ENCODE measurements at regions not wholly inside any gene's neighbourhood (a gene's known extent, or its start where the extent isn't known, plus 50 kb on each side); places are given as distances from the start of the nearest gene placed in this dataset.
A peak's percentile ranks its signal among the peaks of the same experiment; 100 is the strongest.
"Not testable (repeated sequence)": the region's sequence is repeated elsewhere in the genome, so short reads cannot be mapped to it uniquely, and the experiment has no call there.

DNA sequence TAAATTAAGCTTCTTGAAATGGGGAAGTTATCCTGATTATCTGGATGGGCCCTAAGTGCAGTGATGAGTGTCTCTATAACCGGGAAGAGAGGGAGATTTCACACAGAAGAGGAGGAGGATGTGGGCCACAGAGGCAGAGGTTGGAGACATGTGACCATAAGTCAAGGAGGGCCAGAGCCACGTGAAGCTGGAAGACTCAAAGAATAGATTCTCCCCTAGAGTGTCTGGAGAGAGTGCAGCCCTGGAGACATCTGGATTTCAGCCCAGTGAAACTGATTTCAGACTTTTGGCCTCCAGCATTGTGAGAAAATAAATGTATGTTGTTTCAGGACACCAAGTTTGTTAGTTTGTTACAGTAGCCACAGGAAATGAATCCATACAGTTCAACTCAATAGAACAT lies 442.9 kb downstream of the NTRK2 start:
- H3K4me3 ChIP-seq (ENCODE audit: low read length), result no peak overlapping the region
- no peaks in the 10 kb centered on the region for H3K27me3 ChIP-seq (ENCODE audit: control insufficient read depth, insufficient read depth, low read length)
- H3K36me3 ChIP-seq (ENCODE audit: control insufficient read depth, low read depth, low read length), result no peaks in the 10 kb centered on the region
- no peak overlapping the region for H3K9ac ChIP-seq (ENCODE audit: low read length)
- no peak overlapping the region for H3K27ac ChIP-seq (ENCODE audit: low read length)
- no peaks in the 10 kb centered on the region for H3K9me3 ChIP-seq (ENCODE audit: control insufficient read depth, low read depth, low read length)
- no peaks in the 10 kb centered on the region for H3K4me1 ChIP-seq (ENCODE audit: control insufficient read depth, low read depth, low read length)

DNA sequence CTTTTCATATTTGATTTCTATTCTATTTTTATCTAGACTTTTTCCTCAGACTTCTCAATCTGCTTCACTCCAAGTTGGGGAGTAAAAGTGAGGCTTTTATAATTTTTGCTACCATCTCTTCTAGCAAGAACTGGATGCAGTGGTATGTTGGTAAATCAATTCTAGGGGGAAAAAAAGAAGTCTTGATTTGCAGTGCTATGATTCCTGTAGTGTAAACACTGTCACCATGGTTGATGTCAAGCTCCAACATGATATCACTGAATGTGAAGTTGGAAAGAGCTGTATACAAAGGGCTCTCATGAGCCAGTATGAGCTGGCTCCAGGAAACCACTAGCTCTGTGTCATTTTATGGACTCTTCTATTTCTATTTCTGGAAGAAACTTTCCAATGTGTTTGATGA lies 439.2 kb downstream of the NTRK2 start:
- Histone ChIP-seq H3K4me1 (ENCODE audit: control insufficient read depth, low read depth, low read length) (no peaks in the 10 kb centered on the region), H3K9me3 (ENCODE audit: control insufficient read depth, low read depth, low read length) (no peaks in the 10 kb centered on the region), H3K27ac (ENCODE audit: low read length) (no peak overlapping the region), H3K4me3 (ENCODE audit: low read length) (no peak overlapping the region), H3K36me3 (ENCODE audit: control insufficient read depth, low read depth, low read length) (no peaks in the 10 kb centered on the region), H3K27me3 (ENCODE audit: control insufficient read depth, insufficient read depth, low read length) (no peaks in the 10 kb centered on the region), H3K9ac (ENCODE audit: low read length) (no peak overlapping the region)

DNA sequence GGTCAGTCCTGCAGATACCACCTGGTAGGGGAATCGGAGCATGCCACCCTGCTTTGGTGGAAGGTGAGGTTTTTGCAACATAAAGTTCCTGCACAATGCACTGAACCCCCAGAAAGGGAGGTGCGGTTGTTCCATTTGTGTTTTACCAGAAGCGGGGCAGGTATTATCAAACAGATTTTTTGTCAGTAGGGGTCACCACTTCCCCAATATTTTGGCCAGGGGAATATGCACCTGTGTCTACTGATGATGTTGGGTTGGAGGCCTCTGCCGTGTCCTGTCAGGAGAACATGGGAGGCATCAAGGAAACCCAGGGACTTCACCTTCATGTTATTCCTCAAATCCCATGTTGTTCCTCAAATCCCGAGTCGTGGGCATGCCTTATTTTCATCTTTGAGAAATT lies 438.7 kb downstream of the NTRK2 start:
- Histone ChIP-seq H3K27ac (ENCODE audit: low read length) (no peak overlapping the region), H3K9me3 (ENCODE audit: control insufficient read depth, low read depth, low read length) (no peaks in the 10 kb centered on the region), H3K36me3 (ENCODE audit: control insufficient read depth, low read depth, low read length) (no peaks in the 10 kb centered on the region), H3K27me3 (ENCODE audit: control insufficient read depth, insufficient read depth, low read length) (no peaks in the 10 kb centered on the region), H3K9ac (ENCODE audit: low read length) (no peak overlapping the region), H3K4me1 (ENCODE audit: control insufficient read depth, low read depth, low read length) (no peaks in the 10 kb centered on the region), H3K4me3 (ENCODE audit: low read length) (no peak overlapping the region)

DNA sequence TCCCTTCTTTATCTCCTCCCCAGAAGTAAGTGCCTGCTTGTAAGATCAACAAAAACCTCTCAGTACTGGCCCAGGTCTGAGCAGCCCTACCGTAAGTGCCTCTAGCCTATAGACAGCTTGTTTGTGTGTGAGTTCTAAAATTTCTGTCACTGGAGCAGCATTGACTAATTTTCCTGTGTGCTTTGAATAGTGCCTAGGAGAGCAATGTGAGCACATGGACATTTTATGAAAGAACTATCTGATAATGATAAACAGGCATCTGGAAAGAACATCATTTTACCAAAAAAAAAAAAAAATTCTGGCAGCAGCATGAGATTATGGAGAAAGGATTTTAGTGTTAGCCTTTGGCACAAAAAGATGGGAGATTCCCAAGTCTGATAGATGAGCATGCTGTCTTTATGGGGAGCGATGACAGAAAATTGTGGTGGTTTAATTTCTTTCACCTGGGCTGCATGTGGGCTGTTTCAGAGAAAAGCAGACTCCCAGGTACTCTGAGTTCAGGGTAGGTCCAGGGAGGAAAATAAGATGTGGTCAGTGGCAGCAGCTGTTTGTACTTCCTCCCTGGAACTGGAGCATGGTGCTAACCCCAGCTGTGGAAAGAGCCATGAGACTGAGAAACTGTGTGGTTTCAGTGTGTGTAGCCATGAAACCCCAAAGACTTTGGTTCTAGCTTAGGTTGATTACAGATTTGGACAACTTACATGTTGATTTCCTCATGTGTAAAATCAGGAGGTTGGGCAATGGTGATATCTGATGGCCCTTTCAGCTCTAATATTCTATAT lies 419.9 kb downstream of the NTRK2 start:
- H3K27ac ChIP-seq (ENCODE audit: low read length), result no peak overlapping the region
- no peaks in the 10 kb centered on the region for H3K36me3 ChIP-seq (ENCODE audit: control insufficient read depth, low read depth, low read length)
- H3K9me3 ChIP-seq (ENCODE audit: control insufficient read depth, low read depth, low read length), result no peaks in the 10 kb centered on the region
- H3K4me3 ChIP-seq (ENCODE audit: low read length), result no peak overlapping the region
- H3K9ac ChIP-seq (ENCODE audit: low read length), result no peak overlapping the region
- no peaks in the 10 kb centered on the region for H3K4me1 ChIP-seq (ENCODE audit: control insufficient read depth, low read depth, low read length)
- H3K27me3 ChIP-seq (ENCODE audit: control insufficient read depth, insufficient read depth, low read length), result no peaks in the 10 kb centered on the region

DNA sequence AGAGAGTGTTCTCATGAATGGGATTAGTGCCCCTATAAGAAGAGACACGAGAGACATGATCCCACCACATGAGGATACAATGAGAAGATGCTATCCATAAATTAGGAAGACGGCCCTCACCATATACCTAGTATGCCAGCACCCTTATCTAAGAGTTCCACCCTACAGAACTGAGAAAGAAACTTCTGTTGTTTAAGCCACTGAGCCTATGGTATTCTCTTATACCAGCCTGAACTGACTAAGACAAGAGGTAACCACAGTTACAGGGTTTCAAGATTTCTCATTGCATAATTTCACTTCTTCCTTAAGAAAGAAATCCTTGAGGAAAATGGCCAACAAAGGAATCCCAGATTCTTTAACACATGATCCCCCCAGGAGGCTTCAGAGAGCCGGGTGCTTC lies 412.4 kb downstream of the NTRK2 start:
- Histone ChIP-seq H3K9me3 (ENCODE audit: control insufficient read depth, low read depth, low read length) (no peaks in the 10 kb centered on the region), H3K27me3 (ENCODE audit: control insufficient read depth, insufficient read depth, low read length) (peaks cover 18% of the 10 kb centered on the region), H3K9ac (ENCODE audit: low read length) (no peak overlapping the region), H3K4me1 (ENCODE audit: control insufficient read depth, low read depth, low read length) (peaks cover 4% of the 10 kb centered on the region), H3K4me3 (ENCODE audit: low read length) (no peak overlapping the region), H3K36me3 (ENCODE audit: control insufficient read depth, low read depth, low read length) (no peaks in the 10 kb centered on the region), H3K27ac (ENCODE audit: low read length) (no peak overlapping the region)

DNA sequence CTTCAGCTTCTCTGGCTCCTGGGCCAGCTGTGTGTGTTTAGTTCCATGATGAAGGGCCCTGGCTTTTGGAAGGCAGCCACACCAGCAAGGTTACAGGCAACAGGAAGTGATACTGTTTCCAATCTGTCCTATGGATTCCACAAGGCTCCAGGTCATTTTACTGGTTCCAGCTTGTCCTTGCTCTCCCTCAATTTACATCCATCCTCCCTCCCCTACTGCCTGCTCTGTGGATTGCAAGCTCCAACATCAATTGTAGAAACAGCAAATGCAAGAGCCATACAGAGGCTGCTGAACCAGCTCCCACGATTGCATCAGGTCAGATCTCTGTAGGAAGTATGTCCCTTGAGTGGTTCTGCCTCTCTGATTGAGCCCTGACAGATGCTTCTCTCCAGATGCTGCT lies 409.8 kb downstream of the NTRK2 start:
- H3K27ac ChIP-seq (ENCODE audit: low read length), result no peak overlapping the region
- no peak overlapping the region for H3K9ac ChIP-seq (ENCODE audit: low read length)
- H3K9me3 ChIP-seq (ENCODE audit: control insufficient read depth, low read depth, low read length), result no peaks in the 10 kb centered on the region
- peaks cover 18% of the 10 kb centered on the region for H3K27me3 ChIP-seq (ENCODE audit: control insufficient read depth, insufficient read depth, low read length)
- no peaks in the 10 kb centered on the region for H3K36me3 ChIP-seq (ENCODE audit: control insufficient read depth, low read depth, low read length)
- no peak overlapping the region for H3K4me3 ChIP-seq (ENCODE audit: low read length)
- peaks cover 4% of the 10 kb centered on the region for H3K4me1 ChIP-seq (ENCODE audit: control insufficient read depth, low read depth, low read length)

DNA sequence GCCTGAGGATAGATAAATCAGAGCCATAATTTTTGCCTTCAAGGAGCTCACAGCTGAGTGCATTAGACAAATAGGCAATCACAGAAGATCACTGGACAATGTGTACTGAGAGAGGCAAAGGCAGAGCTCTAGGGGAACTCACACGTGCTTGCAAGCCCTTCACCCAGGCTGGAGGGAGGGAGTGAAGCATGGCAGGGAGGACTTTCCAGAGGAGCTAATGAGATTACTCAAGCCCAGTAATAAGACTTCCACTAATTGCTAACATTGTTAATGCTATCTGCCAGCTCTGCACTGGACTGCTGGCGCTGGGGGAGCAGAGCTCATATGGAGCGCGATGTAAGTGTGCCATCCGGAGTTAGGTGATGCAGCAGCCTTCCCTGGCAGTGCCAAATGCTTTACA lies 408.4 kb downstream of the NTRK2 start:
- Histone ChIP-seq H3K9me3 (ENCODE audit: control insufficient read depth, low read depth, low read length) (no peaks in the 10 kb centered on the region), H3K27me3 (ENCODE audit: control insufficient read depth, insufficient read depth, low read length) (peaks cover 18% of the 10 kb centered on the region), H3K4me3 (ENCODE audit: low read length) (peak overlapping the region; percentile 56), H3K4me1 (ENCODE audit: control insufficient read depth, low read depth, low read length) (peaks cover 4% of the 10 kb centered on the region), H3K27ac (ENCODE audit: low read length) (no peak overlapping the region), H3K36me3 (ENCODE audit: control insufficient read depth, low read depth, low read length) (no peaks in the 10 kb centered on the region), H3K9ac (ENCODE audit: low read length) (no peak overlapping the region)

DNA sequence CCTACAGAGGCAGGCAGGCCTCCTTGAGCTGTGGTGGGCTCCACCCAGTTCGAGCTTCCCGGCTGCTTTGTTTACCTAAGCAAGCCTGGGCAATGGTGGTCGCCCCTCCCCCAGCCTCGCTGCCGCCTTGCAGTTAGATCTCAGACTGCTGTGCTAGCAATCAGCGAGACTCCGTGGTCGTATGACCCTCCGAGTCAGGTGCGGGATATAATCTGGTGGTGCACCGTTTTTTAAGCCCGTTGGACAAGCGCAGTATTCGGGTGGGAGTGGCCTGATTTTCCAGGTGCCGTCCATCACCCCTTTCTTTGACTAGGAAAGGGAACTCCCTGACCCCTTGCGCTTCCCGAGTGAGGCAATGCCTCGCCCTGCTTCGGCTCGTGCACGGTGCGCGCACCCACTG lies 407.6 kb downstream of the NTRK2 start:
- H3K4me3 ChIP-seq (ENCODE audit: low read length), result peak overlapping the region; percentile 56
- not testable (repeated sequence) for H3K4me1 ChIP-seq (ENCODE audit: control insufficient read depth, low read depth, low read length); H3K36me3 ChIP-seq (ENCODE audit: control insufficient read depth, low read depth, low read length); H3K9me3 ChIP-seq (ENCODE audit: control insufficient read depth, low read depth, low read length); H3K9ac ChIP-seq (ENCODE audit: low read length); H3K27ac ChIP-seq (ENCODE audit: low read length)
- H3K27me3 ChIP-seq (ENCODE audit: control insufficient read depth, insufficient read depth, low read length), result peaks cover 18% of the 10 kb centered on the region
